GM20431 (cell line): ENCODE measurements at regions not wholly inside any gene's neighbourhood (a gene's known extent, or its start where the extent isn't known, plus 50 kb on each side); places are given as distances from the start of the nearest gene placed in this dataset.
"Not testable (repeated sequence)": the region's sequence is repeated elsewhere in the genome, so short reads cannot be mapped to it uniquely, and the experiment has no call there.

Experiments used
- in situ Hi-C: fragments of 300-500 bp; cut with MseI, MboI; formaldehyde crosslinking; loops from one replicate; pipeline ENCODE4 v1.15.0; 2020; ENCODE audit warnings: low sequenced_read_pairs; ENCODE audit not compliant: unreplicated experiment

DNA sequence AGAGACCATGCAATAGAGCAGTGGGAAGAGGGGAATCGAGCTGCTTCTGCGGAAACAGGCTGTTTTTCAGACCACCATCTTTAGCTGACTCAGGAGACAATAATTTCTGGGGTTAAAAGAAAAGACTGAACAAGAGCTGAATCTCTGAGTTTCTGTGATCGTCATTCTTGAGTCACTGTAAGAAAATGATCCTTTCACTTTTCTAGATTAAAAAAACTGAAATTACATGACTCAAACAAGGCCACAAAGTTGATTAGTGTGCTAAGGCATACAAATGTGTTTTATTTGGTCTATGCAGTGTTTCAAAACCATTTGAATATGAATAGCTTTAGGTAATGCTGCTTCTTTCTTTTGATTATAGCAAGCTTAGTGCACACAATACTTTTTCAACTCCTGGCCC, 194.4 kb upstream of the RPL34 start:
- in situ Hi-C loops, result no loop called here

DNA sequence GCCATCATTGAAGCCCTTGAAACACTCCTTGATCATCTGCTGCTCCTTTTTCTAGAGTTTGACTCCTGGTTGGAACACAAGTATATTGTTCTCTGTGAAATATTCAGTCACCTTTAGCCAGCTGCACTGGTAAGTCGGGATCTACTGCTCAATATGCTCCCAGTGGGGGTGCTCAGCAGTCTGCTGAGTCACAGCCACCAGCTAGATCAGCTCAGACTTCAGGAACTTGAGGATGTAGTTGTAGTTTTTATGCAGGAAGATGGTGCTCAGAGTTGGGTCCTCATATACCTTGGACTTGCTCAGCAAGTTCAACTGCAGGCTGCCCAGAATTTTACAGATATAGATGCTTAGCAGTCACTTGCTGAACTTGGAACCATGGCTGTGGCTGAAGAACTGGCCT, 202.5 kb upstream of the RPL34 start:
- in situ Hi-C loops, result no loop called here

DNA sequence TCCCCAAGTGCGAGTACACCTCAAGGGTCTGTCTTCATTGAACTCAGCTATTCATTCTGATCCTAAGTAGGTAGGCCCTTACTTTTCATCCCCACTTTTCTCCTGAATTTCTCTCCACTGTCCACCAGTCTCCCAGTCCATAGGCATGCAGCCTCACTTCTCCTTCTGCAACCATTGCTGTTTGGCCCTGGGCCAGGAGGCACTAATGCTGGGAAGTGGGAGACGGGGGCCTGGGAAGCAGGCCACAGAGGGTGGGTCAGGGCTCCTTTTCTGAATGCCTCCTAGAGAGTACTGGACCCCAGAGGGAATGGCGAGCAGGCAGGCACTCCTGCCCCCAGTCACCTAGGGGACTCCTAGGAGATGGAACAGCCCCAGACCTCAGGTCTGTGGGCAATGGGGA, 203.5 kb upstream of the RPL34 start:
- in situ Hi-C loops, result no loop called here

DNA sequence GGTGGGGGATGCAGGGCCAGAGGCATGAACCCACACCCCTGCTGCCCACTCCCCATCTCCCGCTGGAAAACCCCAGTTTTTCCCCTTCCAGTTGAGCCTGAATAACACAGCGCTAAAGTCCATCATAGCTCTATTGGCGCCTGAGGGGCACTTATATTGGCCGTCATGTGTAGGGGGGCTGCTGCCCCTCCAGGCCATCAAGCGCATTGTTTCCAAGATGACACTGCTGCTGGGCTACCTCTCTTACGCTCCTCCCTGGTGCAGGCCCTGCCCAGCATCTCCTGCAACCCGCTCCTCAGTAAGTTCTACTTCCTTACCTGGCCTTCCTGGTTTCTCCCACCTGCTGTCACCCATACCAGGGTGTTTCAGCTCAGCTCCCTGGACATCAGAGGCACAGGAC, 205.0 kb upstream of the RPL34 start:
- in situ Hi-C loops, result no loop called here

DNA sequence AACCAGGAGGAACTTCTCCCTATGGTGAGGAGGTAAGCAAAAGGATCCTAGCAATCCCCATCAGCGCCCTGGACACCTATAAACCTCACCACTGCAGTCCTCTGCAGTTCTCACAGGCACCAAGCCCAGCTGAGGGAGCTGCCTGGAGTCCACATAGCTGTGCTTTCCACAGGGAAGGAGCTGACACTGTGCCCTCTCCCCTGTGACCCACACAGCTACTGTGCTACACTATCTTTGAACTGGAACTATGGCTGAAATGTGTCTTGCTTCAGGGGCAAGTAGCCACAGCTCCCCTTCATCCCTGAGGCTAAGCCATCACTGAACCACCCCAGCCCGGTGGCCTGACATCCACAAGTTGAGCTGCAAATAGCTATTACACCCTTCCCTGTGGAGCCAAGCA, 208.5 kb upstream of the RPL34 start:
- in situ Hi-C loops, result no loop called here

DNA sequence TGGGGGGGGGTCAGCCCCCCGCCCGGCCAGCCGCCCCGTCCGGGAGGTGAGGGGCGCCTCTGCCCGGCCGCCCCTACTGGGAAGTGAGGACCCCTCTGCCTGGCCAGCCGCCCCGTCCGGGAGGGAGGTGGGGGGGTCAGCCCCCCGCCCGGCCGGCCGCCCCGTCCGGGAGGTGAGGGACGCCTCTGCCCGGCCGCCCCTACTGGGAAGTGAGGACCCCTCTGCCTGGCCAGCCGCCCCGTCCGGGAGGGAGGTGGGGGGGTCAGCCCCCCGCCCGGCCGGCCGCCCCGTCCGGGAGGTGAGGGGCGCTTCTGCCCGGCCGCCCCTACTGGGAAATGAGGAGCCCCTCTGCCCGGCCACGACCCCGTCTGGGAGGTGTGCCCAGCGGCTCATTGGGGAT, 210.7 kb upstream of the RPL34 start:
- in situ Hi-C loops, result not testable (repeated sequence)

DNA sequence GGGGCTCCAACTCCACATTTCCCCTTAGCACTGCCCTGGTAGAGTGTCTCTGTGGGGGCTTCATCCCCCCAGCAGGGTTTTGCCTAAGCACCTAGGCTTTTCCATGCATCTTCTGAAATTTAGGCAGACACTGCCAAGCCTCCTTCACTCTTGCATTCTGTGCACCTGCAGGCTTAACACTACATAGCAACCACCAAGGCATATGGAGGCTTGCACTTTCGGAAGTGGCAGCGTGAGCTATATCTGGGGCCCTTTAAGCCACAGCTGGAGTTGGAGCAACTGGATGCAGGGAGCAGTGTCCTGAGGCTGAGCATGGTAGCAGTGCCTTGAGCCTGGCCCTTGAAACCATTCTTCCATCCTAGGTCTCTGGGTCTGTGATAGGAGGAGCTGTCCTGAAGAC, 214.8 kb upstream of the RPL34 start:
- in situ Hi-C loops, result no loop called here

DNA sequence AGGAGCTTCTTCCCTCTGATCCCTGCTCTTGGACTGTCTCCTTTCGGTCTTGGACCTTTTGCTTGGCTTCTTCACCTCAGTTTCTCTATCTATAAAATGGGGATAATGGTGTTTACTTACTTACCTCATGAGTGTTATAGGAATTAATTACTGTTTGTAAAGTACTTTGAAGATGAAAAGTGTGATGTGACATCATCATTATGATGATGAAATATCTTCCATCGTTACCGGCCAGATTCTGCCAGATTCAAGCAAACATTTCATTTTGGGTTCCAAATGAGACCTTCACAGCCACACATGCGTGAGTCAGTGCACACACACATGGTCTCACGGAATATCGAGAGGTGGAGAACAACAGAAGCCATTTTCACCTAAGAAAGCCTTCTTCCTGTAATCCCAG, 220.1 kb upstream of the RPL34 start:
- in situ Hi-C loops, result no loop called here

DNA sequence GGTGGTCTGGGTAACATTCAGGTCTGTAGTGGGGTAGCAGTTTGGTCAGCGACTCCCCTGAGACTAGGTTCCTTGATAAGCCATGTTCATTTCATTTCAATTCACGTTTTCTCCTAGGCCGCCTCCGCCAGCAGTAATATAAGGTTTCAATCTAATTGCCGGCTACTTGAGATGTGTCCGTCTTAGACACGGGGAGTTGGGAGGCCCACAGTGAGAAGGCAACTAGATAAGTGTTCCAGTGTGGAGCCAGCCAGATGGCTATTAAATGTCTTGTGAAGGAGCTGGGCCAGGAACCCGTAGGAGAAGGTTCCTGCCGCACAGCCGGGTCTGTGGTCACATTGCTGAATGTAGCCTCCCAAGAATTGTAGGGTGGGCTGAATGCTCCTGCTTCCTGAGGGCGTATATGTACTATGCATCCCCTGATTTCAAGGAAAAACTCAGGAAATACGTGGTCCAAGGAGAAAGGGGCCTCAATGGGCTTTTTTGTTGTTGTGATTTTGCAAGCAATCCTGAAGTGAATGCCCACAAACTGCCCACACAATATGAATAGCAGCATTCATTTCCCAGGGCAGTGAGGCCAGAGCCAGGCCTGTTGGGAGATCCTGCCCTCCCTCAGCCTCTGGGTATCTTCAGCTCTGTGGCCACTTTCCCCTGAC, 220.6 kb upstream of the RPL34 start:
- in situ Hi-C loops, result no loop called here

DNA sequence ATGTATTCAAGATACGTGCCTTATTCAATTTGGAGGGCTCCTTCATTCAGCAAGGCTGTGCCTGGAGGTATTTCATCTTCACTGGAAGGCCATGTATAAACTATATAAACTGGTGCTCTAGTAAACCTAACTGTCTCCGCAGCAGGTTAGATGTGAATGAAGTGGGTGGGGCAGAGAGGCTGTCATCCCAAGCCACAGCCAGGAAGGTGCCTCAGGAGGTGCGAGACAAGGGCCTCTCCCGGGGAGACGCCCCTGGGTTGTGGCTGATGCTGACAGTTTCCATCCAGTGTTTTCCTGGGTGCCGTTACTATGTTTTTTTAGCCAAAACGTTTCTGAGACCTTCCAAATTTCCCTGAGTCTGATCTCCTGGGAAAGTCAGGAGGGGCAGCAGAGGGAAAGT, 221.5 kb upstream of the RPL34 start:
- in situ Hi-C loops, result no loop called here

DNA sequence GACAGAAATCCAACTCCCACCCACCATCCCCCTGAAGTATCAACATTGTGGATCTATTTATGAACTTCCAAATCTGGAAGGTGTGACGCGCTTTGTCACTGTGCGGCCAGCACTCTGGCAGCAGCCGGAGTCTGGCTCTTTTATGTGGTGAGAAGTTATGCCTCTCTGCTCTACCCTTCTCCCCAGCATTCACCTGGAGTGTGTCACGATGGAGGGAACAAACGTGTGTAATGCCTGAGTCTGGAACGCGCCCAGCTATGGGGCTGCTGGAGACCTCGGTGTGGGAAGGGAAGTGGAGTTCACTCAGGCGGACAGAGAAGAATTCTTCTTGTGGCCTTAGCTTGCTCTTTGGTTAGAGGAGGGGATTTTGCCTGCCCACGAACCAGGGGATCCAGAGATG, 222.1 kb upstream of the RPL34 start:
- in situ Hi-C loops, result no loop called here

DNA sequence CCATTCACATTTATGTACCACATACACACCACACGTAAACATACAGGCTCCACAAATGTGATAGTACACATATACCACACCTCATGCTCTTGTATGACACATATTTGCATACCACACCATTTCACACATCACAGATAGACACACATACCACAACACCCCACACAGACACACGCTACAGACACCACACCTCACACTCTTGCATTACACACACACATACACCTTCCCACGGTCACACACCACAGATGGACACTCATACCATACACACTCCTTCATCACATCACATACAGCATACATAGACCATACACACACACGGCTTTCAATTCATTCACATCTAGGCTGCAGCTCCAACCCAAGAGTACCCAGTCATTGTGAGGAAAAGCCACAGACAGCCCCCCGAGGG, 222.5 kb upstream of the RPL34 start:
- in situ Hi-C loops, result no loop called here

DNA sequence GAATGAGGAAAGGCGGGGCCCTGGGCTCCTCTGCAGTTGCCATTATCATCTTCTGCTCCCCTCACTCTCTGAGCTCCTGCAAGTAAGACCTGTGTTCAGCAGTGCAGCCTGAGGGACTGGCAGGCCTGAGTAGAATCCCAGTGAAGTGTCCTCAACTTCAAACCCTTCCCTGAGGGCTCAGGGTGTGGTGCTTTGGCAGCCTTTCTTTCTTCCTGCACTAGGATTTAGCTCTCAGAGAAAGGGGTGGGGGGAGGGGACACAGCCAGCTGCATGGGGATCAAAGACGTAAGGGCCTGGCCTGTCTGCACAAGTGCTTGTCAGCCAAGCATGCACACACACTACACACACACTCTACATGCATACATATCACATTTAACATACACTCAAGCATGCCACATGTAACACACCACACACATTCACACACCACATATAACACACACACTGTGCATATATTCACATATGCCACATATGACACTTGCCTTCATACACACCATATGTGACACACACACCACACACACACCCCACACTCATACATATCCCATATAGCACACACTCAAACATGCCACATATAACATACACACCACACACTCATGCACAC, 223.4 kb upstream of the RPL34 start:
- in situ Hi-C loops, result no loop called here

DNA sequence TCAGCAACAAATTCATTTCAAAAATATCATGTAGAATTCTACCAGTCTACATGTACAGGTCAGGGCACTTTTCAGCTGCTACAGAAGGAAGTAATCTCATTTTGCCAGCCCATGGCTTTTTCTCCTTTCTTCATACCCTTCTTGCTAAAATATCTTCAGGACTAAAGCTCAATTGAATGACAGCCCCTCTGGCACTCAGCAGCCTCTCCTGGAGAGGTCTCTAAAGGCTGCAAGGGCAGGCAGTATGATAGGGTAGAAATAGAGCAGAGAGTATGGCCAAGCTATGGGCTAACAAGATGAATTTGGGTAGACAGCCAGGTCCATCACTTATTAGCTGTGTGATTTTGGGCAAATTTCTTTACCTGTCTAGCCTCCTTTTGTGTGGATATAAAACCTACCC, 224.6 kb upstream of the RPL34 start:
- in situ Hi-C loops, result no loop called here

DNA sequence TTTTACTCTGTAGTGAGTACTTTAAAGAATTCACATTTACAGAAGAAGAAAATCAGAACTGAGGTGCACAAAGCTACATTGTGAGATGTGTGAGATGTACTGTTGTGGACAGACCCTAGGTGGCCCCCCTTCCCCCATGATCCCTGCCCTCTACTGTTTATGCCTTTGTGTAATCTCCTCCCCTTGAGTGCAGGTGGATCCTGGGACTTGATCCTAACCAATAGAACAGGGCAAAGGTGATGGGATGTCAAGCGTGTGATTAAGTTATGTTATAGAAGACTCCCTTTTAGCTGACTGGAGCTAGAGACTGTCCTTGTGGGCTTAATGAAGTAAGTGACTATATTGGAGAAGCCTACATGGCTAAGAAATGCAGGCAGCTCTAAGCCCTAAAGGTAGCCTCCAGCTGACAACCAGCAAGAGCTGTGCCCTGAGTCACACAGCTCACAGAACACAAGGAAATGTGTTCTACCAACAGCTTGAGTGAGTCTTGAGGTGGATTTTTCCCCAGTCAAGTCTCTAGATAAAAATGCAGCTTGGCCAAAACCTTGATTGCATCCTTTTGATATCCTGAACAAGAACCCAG, 225.2 kb upstream of the LEF1 start:
- in situ Hi-C loops, result no loop called here

DNA sequence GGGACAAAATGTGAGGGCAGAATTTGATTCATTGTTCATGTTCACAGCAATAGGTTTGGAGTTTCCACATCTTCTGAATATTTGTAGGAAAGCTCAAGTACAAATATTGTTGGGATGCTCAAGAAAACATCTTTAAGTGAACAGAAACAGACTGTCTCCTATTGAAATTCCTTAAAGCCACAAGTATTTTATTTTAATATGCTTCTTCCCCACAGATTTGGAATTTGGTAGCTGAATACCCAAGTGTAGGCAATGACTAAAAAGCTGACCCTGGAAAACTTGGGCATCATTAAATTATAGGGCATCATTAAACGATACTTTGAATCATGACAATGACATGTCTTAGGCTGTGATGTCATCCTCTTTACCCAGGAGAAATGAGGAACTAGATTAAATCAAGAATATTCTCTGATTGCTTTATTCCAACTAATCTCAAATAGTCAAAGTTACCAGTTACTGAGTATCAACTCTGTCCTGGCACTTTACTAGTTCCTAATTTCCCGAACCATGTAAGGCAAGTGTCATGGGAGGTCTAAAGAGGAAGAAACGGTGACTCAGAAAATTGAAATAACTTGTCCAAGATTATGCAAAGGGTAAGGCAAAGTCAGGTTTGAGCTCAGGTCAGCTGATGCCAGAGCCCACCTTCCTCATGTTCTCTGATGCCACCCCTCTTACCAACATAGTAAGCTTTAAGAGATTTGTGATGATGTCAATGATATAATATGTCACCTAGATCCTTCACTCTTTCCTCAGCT, 223.1 kb upstream of the LEF1 start:
- in situ Hi-C loops, result no loop called here

DNA sequence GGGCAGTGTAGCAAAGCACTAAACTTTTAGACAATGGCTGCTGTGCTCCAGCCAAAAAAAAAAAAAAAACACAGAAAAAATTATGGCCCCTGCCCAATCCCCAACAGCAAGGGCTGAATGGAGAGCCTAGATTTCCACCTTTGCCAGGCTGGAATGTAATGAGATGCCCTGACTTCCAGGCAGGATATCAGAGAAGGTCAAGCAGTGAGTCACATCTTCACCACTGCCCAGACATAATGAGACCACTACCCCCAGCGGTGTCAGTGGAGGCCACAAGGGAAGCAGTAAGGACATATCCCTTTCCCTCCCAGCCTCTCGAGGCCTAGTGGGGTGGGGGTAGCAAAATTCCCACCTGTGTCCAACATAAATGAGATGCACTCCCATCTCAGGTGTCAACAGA, 216.3 kb upstream of the LEF1 start:
- in situ Hi-C loops, result no loop called here

DNA sequence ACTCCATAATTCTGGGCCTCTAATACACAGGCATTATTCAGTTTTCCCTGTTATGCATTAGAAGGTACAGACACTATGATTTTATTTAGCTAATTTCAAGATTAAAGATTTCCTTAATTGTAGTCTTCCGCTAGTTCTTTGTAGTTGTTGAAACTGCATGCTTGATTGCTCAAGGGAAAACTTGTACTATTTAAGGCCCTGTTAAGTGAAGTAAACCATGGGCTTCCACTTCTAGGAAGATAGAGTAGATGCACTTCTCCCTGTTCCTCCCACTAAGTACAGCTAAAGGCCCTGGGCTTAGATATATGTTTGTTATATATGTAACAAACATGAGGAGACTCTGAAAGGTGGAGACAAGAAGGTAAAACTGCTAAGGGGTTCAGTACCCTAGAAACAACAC, 215.8 kb upstream of the LEF1 start:
- in situ Hi-C loops, result no loop called here

DNA sequence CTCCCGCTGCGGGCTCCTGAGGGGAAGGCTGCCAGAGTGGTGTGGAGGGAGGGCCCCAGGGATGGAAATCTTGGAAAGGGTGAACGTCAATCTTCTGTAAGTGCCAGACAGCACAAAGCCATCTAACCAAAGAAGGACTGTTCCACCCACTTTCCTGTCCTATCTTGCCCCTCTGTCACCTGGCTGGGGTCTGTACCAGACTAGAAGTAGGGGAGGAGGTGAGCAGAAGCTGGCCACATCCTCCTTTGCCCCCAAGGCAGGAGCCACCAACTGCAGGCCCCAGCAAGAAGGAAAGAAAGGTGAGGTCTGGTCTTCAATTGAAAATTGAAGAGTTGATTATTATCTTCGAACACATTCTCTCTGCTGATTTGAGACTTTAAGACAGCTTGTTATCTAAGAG, 214.4 kb upstream of the LEF1 start:
- in situ Hi-C loops, result no loop called here

DNA sequence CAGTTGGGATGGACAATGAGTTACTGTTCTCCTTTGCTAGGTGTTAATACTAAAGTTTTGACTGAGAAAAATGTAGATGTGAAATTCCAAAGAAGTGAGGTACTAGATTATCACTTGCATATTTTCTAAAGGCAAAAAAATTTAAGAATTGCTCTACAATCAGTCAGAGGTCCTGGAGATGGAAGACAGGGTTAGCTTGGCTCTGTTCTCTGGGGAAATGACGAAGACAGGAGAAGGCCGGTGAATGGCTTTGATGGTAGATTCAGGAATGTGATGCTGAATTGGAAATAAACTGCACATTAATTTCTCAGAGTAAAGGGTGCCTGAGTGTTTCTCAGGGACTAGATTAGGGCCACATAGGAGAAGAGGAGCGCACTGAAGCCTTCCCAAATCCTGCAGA, 214.0 kb upstream of the LEF1 start:
- in situ Hi-C loops, result no loop called here

DNA sequence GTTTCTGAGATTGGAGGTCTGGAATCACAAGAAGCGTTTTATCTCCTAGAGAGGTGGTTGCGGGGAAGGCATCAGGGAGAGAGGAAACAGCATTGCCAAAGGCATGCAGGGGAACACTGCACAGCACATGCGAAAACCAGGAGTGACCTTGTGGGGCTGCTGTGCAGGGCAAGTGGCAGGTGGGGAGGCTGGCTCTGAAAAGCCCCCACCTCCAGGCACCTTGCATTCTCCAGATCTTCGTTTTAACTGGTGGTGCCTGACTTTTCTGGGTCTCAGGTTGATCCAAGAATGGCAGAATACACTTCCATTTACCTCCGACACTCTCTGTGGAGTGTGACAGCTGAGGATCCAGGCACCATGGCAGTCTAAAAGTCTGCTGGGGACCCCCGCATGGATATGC, 209.4 kb upstream of the LEF1 start:
- in situ Hi-C loops, result no loop called here
